ENCODE measurements at regions not wholly inside any gene's neighbourhood (a gene's known extent, or its start where the extent isn't known, plus 50 kb on each side); places are given as distances from the start of the nearest gene placed in this dataset.

GRCh38 chr6:166075925-166076324 lies 91.7 kb downstream of the TBXT start:
- TF ChIP-seq CTCF (IDR thresholded peaks at IDR 0.05; ENCODE audit: insufficient read depth, low read depth, low read length): no peak
- no peak for DNase-seq (ENCODE audit: low read depth)
- H3K4me3 ChIP-seq (ENCODE audit: low read depth, low read length): no peak overlapping the region

DNA sequence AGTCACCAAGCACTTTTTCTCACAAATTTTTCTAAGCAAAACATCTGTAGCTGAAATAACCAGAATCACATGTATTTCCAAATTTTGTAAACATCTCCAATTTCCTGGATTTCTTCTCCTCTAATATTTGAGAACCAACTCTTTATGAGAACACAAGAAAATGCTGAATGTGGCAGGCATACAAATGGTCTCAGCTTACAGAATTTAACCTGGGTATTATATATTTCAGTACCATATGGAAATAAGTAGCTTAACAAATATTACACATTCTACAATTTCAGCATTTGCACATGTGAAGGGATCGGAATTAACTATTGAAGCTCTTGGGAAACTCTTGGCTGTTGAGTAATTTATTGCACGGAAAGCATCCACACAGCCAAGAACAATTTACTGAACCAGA lies 92.5 kb downstream of the TBXT start:
- no peak overlapping the region for H3K4me3 ChIP-seq (ENCODE audit: low read depth, low read length)
- TF ChIP-seq CTCF (IDR thresholded peaks at IDR 0.05; ENCODE audit: insufficient read depth, low read depth, low read length): no peak
- DNase-seq (ENCODE audit: low read depth): peak; percentile 30

GRCh38 chr6:166073082-166073481 lies 94.6 kb downstream of the TBXT start:
- no peak overlapping the region for H3K4me3 ChIP-seq (ENCODE audit: low read depth, low read length)
- no peak for TF ChIP-seq CTCF (IDR thresholded peaks at IDR 0.05; ENCODE audit: insufficient read depth, low read depth, low read length)
- DNase-seq (ENCODE audit: low read depth): no peak

DNA sequence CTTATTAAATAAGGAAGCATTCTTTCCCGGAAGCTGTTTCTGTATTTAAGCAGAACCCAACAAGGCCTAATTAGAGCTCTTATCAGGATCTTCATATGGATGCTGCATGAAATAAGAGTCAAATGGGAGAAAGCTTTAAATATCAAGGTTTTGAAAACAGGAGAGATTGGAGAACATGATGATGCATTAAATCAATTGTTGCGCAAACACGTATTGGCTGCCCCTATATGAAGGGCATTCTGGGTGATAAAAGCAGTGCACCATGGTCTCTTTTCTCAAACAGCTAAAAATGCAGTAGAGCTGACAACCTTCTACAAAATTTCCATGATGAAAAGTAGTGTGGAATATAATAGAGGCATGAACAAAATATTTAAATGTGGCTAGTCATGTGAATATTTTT lies 98.9 kb downstream of the TBXT start:
- no peak for TF ChIP-seq CTCF (IDR thresholded peaks at IDR 0.05; ENCODE audit: insufficient read depth, low read depth, low read length)
- H3K4me3 ChIP-seq (ENCODE audit: low read depth, low read length): no peak overlapping the region
- DNase-seq (ENCODE audit: low read depth): no peak

DNA sequence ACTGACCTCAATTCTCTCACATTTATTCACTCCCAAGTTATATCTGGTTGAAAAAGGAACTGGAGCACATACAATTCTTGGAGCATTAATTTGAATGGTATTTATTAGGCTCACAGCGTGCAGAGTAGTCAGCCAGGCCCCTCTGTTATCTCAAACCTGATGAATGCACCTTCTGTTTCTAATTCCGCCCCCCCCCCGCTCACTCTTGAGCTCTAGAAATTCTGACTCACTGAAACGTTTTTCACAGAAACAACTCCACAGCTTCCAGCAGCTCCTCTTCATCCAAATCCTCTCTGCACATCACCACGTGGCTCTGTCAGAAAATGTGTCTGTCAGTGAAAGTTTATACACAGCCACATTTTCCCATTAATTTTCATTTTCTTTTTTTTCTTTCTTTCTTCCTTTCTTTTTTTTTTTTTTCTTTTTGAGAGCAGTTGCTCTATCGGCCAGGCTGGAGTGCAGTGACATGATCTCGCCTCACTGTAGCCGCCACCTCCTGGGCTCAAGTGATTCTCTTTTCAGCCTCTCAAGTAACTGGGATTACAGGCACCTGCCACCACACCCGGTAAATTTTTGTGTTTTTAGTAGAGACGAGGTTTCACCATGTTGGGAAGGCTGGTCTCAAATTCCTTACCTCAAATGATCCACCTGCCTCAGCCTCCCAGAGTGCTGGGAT lies 109.4 kb downstream of the TBXT start:
- DNase-seq (ENCODE audit: low read depth): peak; percentile 44
- no peak overlapping the region for H3K4me3 ChIP-seq (ENCODE audit: low read depth, low read length)
- TF ChIP-seq CTCF (IDR thresholded peaks at IDR 0.05; ENCODE audit: insufficient read depth, low read depth, low read length): no peak

DNA sequence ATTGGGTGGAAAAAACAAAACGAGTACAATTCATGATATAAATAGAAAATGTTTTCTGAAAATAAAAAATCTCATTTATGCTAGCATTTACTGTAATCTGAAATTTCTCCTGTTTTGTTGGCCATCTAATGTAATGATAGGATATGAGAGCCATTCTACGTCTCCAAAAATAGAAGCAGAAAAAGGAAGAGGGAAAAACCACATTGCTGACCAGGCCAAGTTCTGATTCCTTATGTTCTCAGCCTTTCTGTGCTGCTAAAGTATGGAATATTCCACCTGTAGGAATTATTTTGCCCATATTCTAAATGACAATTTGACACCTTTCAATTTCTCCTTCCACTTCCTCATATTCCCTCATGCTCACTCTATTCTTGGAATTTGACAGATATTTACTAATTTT lies 110.2 kb downstream of the TBXT start:
- no peak for TF ChIP-seq CTCF (IDR thresholded peaks at IDR 0.05; ENCODE audit: insufficient read depth, low read depth, low read length)
- H3K4me3 ChIP-seq (ENCODE audit: low read depth, low read length): no peak overlapping the region
- no peak for DNase-seq (ENCODE audit: low read depth)

- TF ChIP-seq CTCF (IDR thresholded peaks at IDR 0.05; ENCODE audit: insufficient read depth, low read depth, low read length): no peak
- peak; percentile 81 for DNase-seq (ENCODE audit: low read depth)
- H3K4me3 ChIP-seq (ENCODE audit: low read depth, low read length): no peak overlapping the region
Measured at GRCh38 chr6:166056637-166057036, 111.0 kb downstream of the TBXT start.

All from fibroblast of villous mesenchyme (primary cell).